GM12892 (cell line): ENCODE measurements at regions not wholly inside any gene's neighbourhood (a gene's known extent, or its start where the extent isn't known, plus 50 kb on each side); places are given as distances from the start of the nearest gene placed in this dataset.

Source experiments
- POLR2A ChIP-seq: IDR thresholded peaks from 2 replicates; pipeline ENCODE4 v1.6.1; 2011; ENCODE audit warnings: low read depth, low read length, control low read depth
- TAF1 ChIP-seq: IDR thresholded peaks from 2 replicates; pipeline ENCODE4 v1.6.1; 2011; ENCODE audit warnings: low read depth, mild to moderate bottlenecking, control low read depth, low read length, borderline replicate concordance

DNA sequence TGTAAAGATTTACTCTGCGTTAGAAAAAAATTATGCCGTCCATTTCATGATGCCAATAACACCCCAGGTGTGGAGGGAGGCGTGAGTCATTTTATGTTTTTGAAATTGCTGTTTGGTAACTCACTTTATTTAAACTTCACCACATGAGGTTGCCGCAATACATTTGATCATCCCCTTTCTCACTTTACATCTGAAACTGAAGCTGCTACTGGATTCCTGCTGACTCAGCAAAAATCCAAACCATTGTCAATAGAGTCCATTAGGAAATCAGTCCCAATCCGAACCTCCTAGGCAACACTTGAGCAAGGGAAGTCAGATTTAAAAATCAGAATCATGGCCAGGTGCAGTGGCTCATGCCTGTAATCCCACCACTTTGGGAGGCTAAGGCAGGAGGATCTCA lies 136.6 kb upstream of the SVIL start:
- TF ChIP-seq TAF1 (no peak), POLR2A (no peak)
